ENCODE measurements at regions not wholly inside any gene's neighbourhood (a gene's known extent, or its start where the extent isn't known, plus 50 kb on each side); places are given as distances from the start of the nearest gene placed in this dataset.

- TF ChIP-seq EZH2 (IDR thresholded peaks at IDR 0.05; ENCODE audit: borderline replicate concordance, low read length) (no peak), CTCF (IDR thresholded peaks at IDR 0.05; ENCODE audit: low read length) (no peak)
- no peaks in the 10 kb centered on the region for H3K9me2 ChIP-seq (ENCODE audit: low read depth, low read length)
- no peaks in the 10 kb centered on the region for H3K9me3 ChIP-seq (ENCODE audit: low read length)
- peaks cover 7% of the 10 kb centered on the region for H3K4me1 ChIP-seq (ENCODE audit: insufficient read depth, low read length, severe bottlenecking)
- H3K36me3 ChIP-seq (ENCODE audit: insufficient read depth, low read length) = no peaks in the 10 kb centered on the region
- no peak overlapping the region for H2AFZ ChIP-seq (ENCODE audit: low read length)
- H3K4me2 ChIP-seq (ENCODE audit: low read length) = no peak overlapping the region
- no peaks in the 10 kb centered on the region for H3F3A ChIP-seq (ENCODE audit: insufficient read depth, low read length)
- H3K27me3 ChIP-seq (ENCODE audit: insufficient read depth, low read length) = no peaks in the 10 kb centered on the region
- no peak overlapping the region for H3K4me3 ChIP-seq (ENCODE audit: low read depth, low read length, poor library complexity, severe bottlenecking)
- no peak overlapping the region for H3K9ac ChIP-seq (ENCODE audit: low read length)
- H3K79me2 ChIP-seq (ENCODE audit: insufficient read depth, low read length) = no peaks in the 10 kb centered on the region
- H3K27ac ChIP-seq (ENCODE audit: low read depth, low read length, poor library complexity, severe bottlenecking) = no peak overlapping the region
- no peaks in the 10 kb centered on the region for H4K20me1 ChIP-seq (ENCODE audit: insufficient read depth, low read length)
Observed at GRCh38 chr7:51477323-51477722, 160.7 kb upstream of the COBL start.

- H2AFZ ChIP-seq (ENCODE audit: low read length) = no peak overlapping the region
- no peak overlapping the region for H3K9ac ChIP-seq (ENCODE audit: low read length)
- peaks cover 7% of the 10 kb centered on the region for H3K4me1 ChIP-seq (ENCODE audit: insufficient read depth, low read length, severe bottlenecking)
- no peaks in the 10 kb centered on the region for H3K9me2 ChIP-seq (ENCODE audit: low read depth, low read length)
- no peaks in the 10 kb centered on the region for H3K9me3 ChIP-seq (ENCODE audit: low read length)
- H3K36me3 ChIP-seq (ENCODE audit: insufficient read depth, low read length) = no peaks in the 10 kb centered on the region
- H3K79me2 ChIP-seq (ENCODE audit: insufficient read depth, low read length) = no peaks in the 10 kb centered on the region
- TF ChIP-seq CTCF (IDR thresholded peaks at IDR 0.05; ENCODE audit: low read length) (no peak), EZH2 (IDR thresholded peaks at IDR 0.05; ENCODE audit: borderline replicate concordance, low read length) (no peak)
- no peaks in the 10 kb centered on the region for H3K27me3 ChIP-seq (ENCODE audit: insufficient read depth, low read length)
- H4K20me1 ChIP-seq (ENCODE audit: insufficient read depth, low read length) = no peaks in the 10 kb centered on the region
- H3K4me2 ChIP-seq (ENCODE audit: low read length) = no peak overlapping the region
- no peak overlapping the region for H3K27ac ChIP-seq (ENCODE audit: low read depth, low read length, poor library complexity, severe bottlenecking)
- no peaks in the 10 kb centered on the region for H3F3A ChIP-seq (ENCODE audit: insufficient read depth, low read length)
- H3K4me3 ChIP-seq (ENCODE audit: low read depth, low read length, poor library complexity, severe bottlenecking) = no peak overlapping the region
Observed at GRCh38 chr7:51476026-51476425, 159.4 kb upstream of the COBL start.

GRCh38 chr7:51472873-51473272, 156.3 kb upstream of the COBL start:
- TF ChIP-seq EZH2 (IDR thresholded peaks at IDR 0.05; ENCODE audit: borderline replicate concordance, low read length) = no peak
- no peak for TF ChIP-seq CTCF (IDR thresholded peaks at IDR 0.05; ENCODE audit: low read length)
- Histone ChIP-seq H3K9ac (ENCODE audit: low read length) (no peak overlapping the region), H3K27ac (ENCODE audit: low read depth, low read length, poor library complexity, severe bottlenecking) (no peak overlapping the region), H3K4me1 (ENCODE audit: insufficient read depth, low read length, severe bottlenecking) (peaks cover 7% of the 10 kb centered on the region), H3F3A (ENCODE audit: insufficient read depth, low read length) (no peaks in the 10 kb centered on the region), H3K27me3 (ENCODE audit: insufficient read depth, low read length) (no peaks in the 10 kb centered on the region), H3K36me3 (ENCODE audit: insufficient read depth, low read length) (no peaks in the 10 kb centered on the region), H3K79me2 (ENCODE audit: insufficient read depth, low read length) (no peaks in the 10 kb centered on the region), H2AFZ (ENCODE audit: low read length) (no peak overlapping the region), H3K4me3 (ENCODE audit: low read depth, low read length, poor library complexity, severe bottlenecking) (peak overlapping the region; percentile 19), H3K9me2 (ENCODE audit: low read depth, low read length) (no peaks in the 10 kb centered on the region), H3K4me2 (ENCODE audit: low read length) (peak overlapping the region; percentile 38; the same call in 1 of the 2 replicates), H4K20me1 (ENCODE audit: insufficient read depth, low read length) (no peaks in the 10 kb centered on the region), H3K9me3 (ENCODE audit: low read length) (no peaks in the 10 kb centered on the region)

Data from OCI-LY1 (cell line).